Lower leg skin (tissue), 3 donors: ENCODE measurements at regions not wholly inside any gene's neighbourhood (a gene's known extent, or its start where the extent isn't known, plus 50 kb on each side); places are given as distances from the start of the nearest gene placed in this dataset.

Experiments used
- CTCF ChIP-seq, 3 donors: fragments of 450-650 bp; IDR thresholded peaks; one replicate each; pipeline ENCODE4 v1.5.1; 2016; ENCODE audit warnings: antibody characterized with exemption in 3 of 3, mild to moderate bottlenecking in 3 of 3, moderate library complexity in 2 of 3
- POLR2A ChIP-seq, 2 donors: fragments of 450-650 bp; IDR thresholded peaks; one replicate each; pipeline ENCODE4 v1.6.1; 2016 to 2017; ENCODE audit warnings: antibody characterized with exemption in 2 of 2, mild to moderate bottlenecking in 1 of 2, moderate library complexity in 1 of 2

- TF ChIP-seq CTCF (IDR thresholded peaks at IDR 0.05) (no peak), POLR2A (IDR thresholded peaks at IDR 0.05) (no peak)
Observed at GRCh38 chr12:97941686-97942354, 479.2 kb downstream of the RMST start.
